ENCODE measurements at regions not wholly inside any gene's neighbourhood (a gene's known extent, or its start where the extent isn't known, plus 50 kb on each side); places are given as distances from the start of the nearest gene placed in this dataset.

- DNase-seq, result no peak
Observed at GRCh38 chr11:32039149-32039548, 51.7 kb upstream of the RCN1 start.

- no peak for DNase-seq
Observed at GRCh38 chr11:32034680-32035079, 56.2 kb upstream of the RCN1 start.

DNA sequence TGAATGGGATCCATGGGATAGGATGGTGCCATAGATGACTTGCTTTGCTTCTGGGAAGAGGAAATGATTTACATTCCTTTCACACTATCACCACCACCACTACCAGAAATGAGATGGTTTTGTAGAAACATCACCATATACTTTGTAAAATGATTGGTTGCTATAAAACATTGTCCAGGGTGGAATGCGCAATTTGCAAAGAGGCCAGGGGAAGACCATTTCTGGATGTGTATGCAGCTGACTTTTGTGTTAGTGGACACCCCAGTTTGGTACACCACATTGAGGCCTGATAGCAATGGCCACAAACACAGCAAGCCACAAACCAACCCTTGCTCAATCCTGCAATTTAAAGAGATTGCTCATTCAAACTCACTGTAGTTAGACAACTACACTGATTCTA, 56.7 kb upstream of the RCN1 start:
- no peak for DNase-seq

- DNase-seq, result no peak
Observed at GRCh38 chr11:32033491-32033890, 57.4 kb upstream of the RCN1 start.

GRCh38 chr11:32033067-32033466, 57.8 kb upstream of the RCN1 start:
- DNase-seq, result no peak

DNA sequence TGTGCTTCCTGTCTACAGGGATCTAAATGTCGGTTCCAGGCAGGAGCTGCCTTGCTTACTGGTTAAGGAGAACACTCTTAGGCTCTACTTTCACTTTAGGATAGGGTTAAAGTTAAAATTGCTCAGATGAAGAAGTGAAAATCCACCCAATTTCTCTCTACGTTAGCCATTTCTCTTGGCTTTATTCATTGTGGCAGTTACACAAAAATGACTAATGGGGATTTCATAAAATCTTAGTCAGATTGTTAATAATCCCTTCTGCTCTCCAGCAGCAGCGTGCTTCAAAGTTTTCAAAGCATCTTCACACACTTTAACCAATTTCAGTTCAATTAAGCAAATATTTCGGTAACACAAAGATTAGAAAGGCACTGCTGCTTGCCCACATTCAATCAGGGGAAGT, 58.4 kb upstream of the RCN1 start:
- no peak for DNase-seq

DNA sequence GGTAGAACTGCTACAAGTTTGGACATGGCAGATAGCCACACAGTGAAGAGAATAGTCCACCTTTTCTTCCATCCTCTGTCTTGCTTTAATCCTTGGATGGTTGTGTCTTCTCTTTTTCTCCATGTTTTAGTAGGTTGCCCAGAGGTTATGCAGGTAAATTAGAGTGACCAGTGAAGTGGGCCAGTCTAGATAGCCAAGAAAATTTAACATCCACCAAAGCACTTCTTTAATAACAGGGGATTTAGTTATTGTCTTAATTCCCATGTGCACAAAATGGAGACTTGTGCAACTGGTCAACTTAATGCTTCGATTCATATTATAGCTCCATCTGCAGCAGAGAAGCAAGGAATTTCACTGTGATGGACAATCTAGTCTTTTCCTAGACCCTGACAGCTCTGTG, 58.8 kb upstream of the RCN1 start:
- DNase-seq, result no peak

DNA sequence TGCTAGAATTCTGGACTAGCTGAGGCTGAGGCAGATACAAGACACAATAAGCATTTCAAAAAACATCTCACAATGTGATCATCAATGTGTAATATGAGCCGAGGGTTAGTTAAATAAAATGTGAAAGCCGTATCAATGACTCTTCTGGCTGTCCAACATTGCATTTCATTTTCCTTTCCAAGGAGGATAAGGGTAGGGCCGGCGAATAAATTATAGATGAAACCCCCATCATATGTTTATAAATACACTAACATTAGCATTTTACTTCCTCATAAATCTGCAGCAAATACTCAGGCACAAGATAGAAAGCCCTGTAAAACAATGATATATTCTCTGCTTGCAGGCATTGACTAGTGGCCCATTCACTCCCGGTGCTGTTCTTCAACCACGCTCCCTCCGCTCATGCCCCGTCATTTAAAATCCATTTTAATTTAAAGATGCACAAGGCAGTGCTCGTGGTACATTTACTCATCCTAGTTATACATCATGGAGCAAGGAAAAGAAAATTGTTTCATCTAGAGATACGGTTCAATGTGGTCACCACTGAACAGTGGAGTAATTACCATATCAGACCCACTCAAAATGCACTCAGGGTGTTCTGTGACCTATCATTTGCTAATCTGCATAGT, 59.9 kb upstream of the RCN1 start:
- DNase-seq, result no peak

- DNase-seq, result no peak
Observed at GRCh38 chr11:32029721-32030120, 61.2 kb upstream of the RCN1 start.

GRCh38 chr11:32028201-32028600, 62.7 kb upstream of the RCN1 start:
- no peak for DNase-seq

DNA sequence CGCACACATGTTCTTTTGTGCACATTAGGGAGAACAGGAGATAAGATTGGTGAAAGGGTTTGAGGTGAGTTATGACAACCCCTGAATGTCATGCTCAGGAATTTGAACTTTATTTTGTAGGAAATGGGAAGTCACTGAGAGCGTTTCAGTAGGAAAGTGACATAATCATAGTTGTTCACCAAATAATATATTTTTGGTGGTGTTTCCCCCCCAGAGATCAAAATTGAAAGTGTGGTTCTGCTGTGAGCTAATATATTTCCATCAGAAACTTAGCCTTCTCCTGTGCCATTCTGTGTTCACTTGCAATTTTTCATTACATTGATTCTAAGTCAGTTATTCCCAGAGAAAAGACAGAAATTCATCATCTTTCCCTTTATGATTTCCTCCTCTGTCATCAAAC, 64.1 kb upstream of the RCN1 start:
- DNase-seq, result no peak

DNA sequence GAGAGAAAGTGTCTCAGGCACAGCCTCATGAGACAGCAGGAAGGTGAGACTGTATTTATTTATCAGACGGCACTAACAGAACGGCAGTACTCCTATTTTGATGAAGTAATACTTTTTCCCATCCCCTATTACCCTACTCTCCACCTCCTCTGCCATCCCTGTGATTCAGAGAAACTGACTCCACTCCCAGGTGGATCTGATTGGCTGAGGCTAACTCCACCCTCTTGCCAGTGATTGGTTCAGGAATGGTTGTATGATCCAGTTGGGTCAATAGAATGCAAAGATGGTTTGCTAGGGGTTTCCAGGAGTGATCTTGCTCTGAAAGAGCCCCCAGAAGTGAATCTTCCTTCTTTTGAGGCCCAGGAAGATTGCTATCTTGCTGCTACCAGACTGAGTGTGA, 65.9 kb upstream of the RCN1 start:
- no peak for DNase-seq

GRCh38 chr11:32023370-32024305, 67.2 kb upstream of the RCN1 start:
- no peak for DNase-seq

- no peak for DNase-seq
Observed at GRCh38 chr11:32018672-32019071, 72.2 kb upstream of the RCN1 start.

- DNase-seq, result no peak
Observed at GRCh38 chr11:32016111-32016510, 74.8 kb upstream of the RCN1 start.

- no peak for DNase-seq
Observed at GRCh38 chr11:32015427-32015826, 75.4 kb upstream of the RCN1 start.

DNA sequence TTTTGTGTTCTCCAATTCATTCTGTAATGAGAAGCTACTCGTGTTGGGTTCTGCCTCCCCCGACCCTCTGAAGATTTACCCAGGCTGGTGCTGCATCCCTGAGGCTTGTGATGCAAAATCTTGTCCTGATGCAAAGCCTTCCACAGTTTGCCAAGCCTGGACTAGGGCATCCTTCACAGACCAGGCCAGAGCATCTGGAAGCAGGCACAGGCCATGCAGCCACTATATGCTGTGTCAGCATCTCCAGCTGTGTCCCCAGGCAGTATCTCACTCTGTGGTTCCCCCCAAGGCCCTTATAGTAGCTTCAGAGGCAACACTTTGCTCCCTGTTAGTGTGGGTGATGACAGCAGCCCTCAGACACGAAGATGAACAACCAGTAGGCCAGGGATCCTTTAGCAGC, 77.3 kb upstream of the RCN1 start:
- no peak for DNase-seq

GRCh38 chr11:32012049-32012448, 78.8 kb upstream of the RCN1 start:
- no peak for DNase-seq

GRCh38 chr11:32008880-32009551, 81.9 kb upstream of the RCN1 start:
- no peak for DNase-seq

- DNase-seq, result peak; percentile 20 to 57
Observed at GRCh38 chr11:32006799-32007388, 84.0 kb upstream of the RCN1 start.

DNA sequence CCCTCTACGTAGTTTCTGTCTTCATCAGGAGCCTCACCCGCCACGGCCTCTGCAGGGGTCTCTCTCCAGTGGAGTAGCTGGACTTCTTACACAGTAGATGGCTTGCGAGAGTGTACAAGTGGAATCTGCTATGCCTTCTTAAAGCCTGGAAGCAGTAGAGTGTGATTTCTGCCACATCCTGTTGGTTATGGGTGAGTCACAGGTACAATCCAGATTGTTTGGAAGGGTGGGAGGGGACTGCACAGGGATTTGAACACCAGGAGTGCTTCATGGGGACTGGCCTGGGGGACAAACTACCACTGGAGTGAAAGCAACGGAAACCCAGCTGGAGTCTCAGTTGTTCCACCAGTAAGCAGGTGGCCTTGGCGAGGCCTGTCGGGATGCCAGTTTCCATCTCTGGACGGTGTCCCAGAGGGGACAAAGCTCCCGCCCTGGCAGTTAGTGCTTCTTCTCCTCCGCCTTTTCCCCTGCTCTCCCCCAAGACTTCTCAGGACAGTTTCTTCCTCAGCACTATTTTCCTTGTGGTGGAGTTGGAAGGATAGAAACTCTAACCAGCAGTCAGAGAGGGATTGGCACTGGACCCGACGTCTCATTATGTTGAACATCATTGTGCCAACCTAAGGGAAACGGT, 85.0 kb upstream of the RCN1 start:
- DNase-seq, result no peak

DNA sequence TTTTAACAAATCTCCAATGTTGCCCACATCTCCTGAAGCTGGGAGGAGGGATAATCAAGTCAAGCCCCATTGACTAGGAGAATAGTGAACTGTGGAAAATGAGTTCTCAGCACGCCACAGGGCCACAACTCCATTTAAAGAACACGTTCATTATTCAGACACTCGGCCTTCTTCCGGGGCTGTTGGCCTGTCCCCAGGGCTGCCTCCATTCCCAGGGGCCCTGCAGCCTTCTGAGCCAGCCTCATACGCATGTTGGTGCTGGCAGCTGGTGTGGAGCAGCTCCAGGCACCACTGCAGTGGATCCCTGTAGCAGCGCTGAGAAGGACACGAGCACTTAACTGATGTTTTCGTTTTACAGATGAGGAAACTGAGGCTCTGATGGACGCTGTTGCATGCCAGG, 87.5 kb upstream of the RCN1 start:
- DNase-seq, result no peak

- DNase-seq, result no peak
Observed at GRCh38 chr11:32002311-32002710, 88.6 kb upstream of the RCN1 start.

All from AML-193 (cell line).